GM18861 (cell line): ENCODE measurements at regions not wholly inside any gene's neighbourhood (a gene's known extent, or its start where the extent isn't known, plus 50 kb on each side); places are given as distances from the start of the nearest gene placed in this dataset.

Experiments
- ATAC-seq: cut with Tn5 transposase; IDR thresholded peaks from one replicate; pipeline ENCODE4 v1.9.1; 2021; ENCODE audit not compliant: unreplicated experiment

GRCh38 chr13:107516517-107516916, 698.8 kb downstream of the LIG4 start:
- no peak for ATAC-seq

DNA sequence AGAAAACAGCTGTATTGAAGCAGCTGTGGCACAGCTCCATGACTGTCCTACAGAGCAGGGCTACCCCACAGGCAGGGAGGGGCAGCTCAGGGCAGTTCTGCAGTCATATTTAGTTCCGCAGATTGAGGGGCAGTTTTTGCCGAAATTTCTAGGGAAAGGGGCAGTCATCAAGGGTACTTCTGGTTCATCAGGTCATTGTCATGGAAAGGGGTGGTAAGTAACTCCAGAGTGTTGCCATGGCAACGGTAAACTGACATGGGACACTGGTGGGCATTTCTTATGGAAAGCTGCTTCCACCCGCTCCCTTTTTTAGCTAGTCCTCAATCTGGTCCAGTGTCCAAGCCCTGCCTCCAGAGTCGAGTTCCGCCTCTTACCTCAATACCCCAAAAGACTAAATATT, 702.8 kb downstream of the LIG4 start:
- no peak for ATAC-seq

DNA sequence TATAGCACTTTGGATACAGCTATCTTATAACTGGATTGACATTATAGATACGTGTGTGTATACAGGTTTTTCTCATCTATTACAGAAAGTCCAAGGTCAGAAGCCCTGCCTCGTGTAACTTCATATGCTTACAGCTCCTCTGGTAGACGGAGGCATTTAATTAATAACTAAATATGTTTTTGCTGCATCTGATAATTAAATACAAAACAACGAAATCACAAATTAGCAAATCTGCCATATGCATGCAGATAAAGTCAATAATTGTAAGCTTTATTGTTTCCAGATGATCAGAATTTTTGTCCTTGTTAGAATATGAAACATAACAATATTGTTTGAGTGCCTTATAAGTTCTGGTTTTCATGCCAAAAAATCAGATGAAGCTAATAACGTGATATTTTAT, 717.7 kb downstream of the LIG4 start:
- ATAC-seq, result no peak

- ATAC-seq, result no peak
Observed at GRCh38 chr13:107493266-107493665, 722.1 kb downstream of the LIG4 start.

DNA sequence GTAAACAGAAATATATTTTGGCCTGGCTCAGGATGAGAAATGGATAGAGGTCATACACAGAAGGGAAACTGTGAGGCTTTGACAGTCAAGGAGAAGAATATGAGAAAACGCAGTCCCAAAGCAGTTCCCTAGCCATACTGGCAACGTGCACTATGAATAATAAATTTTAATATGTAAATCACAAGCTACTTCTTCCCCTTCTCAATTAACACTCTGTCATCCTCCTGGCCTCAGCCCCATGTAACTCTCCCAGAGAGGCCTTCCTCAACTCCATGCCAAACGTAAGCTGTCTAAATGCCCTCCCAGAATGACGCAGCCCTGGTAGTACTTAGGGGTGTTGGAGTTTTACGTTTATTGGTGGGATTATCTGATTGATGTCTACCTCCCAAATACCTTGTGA, 732.6 kb downstream of the LIG4 start:
- no peak for ATAC-seq

DNA sequence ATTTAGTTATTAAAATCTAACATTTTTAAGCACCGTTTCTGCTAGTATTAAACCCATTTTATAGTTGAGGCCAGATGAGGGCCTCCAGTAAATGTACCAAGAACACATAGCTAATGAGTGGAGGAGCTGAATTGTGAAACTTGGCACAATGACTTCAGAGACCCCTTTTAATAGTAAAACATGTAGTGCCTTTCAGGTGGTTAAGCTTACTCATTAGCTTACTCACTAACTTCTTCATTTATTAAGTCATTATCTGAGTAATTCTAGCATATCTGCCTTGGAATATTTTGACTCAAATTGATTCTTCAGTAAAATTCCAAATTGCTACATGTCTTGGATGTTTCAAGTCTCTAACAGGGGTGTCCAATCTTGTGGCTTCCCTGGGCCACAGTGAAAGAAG, 735.2 kb downstream of the LIG4 start:
- no peak for ATAC-seq

GRCh38 chr13:107477772-107478379, 737.5 kb downstream of the LIG4 start:
- no peak for ATAC-seq

DNA sequence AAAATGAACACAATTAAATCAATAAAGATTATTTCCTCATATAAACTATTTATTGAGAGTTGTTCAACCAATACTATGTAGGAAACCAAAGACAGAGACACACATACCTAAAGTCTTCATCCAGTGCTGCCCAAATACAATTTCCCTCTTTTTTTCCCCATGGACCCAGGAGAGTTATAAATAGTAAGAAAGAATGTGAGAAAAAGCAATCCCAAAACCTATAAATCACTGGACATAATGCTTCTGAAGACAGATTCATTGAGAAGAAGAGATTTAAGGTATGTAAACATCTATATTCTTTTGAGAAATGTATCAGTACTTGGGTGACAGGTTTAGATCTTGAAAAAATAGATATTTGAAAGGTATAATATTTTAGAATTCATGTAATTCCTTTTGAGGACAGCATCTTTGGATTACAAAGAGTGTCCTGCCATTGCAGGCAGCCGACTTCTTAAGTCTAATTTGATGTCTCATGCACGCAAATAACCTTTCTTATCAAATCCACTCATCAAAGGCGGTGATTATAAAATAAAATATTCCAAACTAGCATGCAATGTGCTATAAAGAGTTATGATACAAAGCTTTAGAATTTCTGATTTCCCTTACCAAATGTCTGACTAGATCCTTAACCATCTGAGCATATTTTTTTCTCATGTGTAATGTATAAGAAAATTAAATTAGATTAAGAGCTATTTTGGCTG, 739.4 kb downstream of the LIG4 start:
- no peak for ATAC-seq

DNA sequence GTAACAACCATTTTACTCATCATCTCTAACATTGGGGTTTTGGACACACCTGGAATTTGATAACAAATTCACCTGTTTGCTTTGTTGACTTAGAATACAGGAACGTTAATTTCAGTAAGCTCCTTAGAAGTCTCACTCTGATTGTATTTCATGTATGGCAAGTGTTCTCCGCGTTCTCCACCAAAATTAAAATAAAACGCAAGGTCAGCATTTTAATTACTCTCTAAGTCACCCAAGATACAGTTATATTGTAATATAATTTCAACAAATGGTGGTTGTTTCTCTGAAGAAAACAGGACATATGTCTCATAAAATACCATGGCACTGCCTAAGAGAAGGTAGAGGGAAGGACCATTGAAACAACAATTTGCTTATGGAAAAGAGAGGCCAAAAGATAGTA, 742.1 kb downstream of the LIG4 start:
- ATAC-seq, result no peak

GRCh38 chr13:107466326-107467099, 748.8 kb downstream of the LIG4 start:
- ATAC-seq, result no peak

- no peak for ATAC-seq
Observed at GRCh38 chr13:107462501-107462900, 752.8 kb downstream of the LIG4 start.

DNA sequence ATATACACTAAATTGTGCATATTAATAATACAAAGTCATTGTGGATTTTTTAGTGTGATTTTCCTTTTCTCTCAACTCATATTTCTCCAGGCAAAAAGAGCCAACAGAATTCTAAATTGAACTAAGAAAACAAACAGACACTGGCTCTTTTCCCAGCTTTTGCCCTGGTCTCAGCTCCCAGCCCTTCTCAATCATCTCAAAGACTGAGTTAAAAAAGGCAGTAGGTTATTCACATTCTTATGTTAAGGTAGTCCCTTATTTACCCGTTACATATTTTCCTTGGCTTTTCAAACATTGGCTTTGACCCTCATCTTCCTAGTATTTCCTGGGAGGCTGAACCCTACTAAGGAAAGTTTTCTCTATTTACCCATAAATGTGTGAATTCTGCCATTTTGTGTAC, 753.6 kb downstream of the LIG4 start:
- ATAC-seq, result no peak

- ATAC-seq, result no peak
Observed at GRCh38 chr13:107459430-107459829, 755.9 kb downstream of the LIG4 start.

DNA sequence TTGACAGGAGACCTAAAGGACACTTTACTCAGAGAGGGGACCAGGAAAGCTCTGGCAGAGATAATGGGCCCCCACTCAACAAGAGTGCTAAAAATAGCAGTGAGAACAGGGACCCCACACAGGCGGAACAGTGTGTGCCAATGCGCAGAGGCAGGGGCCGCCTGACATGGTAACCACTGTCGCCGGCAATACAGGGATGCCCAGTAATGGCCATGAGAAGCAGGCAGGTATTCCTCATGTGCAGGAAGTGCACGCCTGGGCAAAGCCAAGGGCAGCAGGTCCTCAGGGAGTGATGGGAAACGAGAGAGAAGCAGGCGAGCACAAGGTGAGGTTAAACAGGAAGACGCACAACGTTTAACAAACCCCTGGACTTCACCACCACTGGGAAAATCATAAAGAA, 757.1 kb downstream of the LIG4 start:
- no peak for ATAC-seq

DNA sequence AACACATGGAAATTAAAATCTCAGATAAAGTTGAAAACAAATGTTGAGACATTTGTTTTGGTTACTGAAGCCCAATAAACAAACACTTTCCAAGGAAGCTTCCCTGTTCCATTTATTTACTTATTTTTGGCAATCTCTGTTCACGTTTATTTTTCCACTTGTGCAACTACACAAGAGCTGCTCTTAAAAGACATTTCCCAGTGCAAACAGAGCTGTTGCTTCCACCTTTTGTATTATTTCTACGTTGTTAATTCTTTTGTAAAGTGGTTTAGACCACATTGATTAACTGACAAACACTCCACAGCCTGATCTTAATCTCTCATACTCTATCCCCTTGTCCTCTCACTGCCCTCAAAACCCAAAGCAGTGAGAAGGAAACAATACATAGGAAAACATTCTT, 757.6 kb downstream of the LIG4 start:
- no peak for ATAC-seq

DNA sequence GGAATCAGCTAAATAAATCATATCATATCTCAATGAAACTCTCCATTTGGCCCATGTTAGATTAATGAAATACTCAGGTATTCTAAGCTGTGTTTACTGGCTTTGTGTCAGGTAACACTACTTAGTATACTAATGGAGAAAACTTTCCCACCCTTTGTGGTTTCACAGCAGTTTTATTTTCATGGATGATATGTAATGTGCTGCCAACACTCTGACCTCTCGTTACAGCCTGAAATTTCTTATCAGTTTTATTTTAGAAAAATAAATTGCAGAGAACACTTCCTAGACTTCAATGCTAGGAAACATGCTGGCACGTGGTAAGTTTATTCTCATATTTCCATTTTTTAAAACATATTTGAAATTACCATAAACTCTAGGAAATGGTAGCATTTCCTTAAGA, 758.9 kb downstream of the LIG4 start:
- ATAC-seq, result no peak

DNA sequence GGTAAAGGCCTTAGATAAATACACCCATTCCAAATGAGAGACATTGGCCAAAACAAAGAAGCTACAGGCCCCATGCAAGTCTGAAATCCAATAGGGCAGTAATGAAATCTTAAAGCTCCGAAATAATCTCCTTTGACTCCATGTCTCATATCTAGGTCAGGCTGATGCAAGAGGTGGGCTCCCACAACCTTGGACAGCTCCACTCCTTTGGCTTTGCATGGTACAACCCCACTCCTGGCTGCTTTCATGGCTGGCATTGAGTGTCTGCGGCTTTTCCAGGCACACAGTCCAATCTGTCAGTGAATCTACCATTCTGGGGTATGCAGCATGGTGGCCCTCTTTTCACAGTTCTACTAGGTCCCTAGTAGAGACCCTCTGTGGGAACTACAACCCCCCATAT, 762.5 kb downstream of the LIG4 start:
- no peak for ATAC-seq

DNA sequence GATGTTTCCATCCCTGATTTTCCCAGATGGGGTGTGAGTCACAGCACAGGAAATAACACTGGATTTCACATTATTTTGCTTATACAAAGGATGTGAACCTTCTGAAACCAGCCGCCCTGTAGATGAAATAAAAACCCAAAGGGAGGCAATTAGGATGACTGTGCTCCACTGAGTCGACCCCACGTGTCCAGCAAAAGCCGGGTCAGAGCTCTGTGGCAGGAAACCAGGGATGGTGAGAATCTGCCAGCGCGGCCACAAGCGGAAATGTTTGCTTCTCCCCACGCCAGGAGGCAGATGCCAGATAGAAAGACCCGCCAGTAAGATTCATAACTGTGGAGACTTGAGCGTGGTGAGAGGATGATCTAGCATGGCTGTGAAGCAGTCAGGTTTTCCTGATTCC, 764.4 kb downstream of the LIG4 start:
- no peak for ATAC-seq

DNA sequence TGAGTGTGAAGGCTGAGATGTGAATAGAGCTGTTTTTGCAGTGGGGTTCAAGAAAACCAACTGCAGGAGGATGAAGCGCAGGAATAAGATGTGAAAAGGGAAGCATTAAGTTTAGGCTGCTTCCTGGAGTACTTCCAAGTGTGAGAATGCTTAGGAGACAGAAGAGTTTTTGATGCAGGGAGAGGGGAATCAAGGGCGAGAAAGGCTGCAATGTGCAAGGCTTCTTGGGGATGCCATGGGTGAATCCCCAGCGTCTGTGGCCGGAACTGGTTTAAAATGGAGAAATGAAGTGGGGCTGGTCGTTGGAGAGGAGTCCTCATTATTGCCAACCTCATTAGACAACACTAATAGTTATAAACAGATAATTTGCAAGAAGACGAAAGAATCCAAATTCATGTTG, 764.9 kb downstream of the LIG4 start:
- ATAC-seq, result no peak

GRCh38 chr13:107447591-107447990, 767.7 kb downstream of the LIG4 start:
- ATAC-seq, result no peak

- ATAC-seq, result no peak
Observed at GRCh38 chr13:107441279-107441678, 774.1 kb downstream of the LIG4 start.

- ATAC-seq, result no peak
Observed at GRCh38 chr13:107438251-107438650, 777.1 kb downstream of the LIG4 start.
